RCC 7860 (cell line): ENCODE measurements at regions not wholly inside any gene's neighbourhood (a gene's known extent, or its start where the extent isn't known, plus 50 kb on each side); places are given as distances from the start of the nearest gene placed in this dataset.

Source experiments
- DNase-seq: peaks from one replicate; pipeline ENCODE4 v3.0.0-alpha.2; 2015; ENCODE audit warnings: low spot score
- FAIRE-seq: peaks from 2 replicates; lab custom pipeline; 2012; peaks lifted over from hg19 to GRCh38; lab: Jason Lieb, UNC

- no peak for FAIRE-seq
- DNase-seq = no peak
Observed at GRCh38 chr12:13691598-13691997, 289.8 kb downstream of the GRIN2B start.

- DNase-seq (no peak), FAIRE-seq (no peak)
Observed at GRCh38 chr12:13687633-13688032, 293.8 kb downstream of the GRIN2B start.

DNA sequence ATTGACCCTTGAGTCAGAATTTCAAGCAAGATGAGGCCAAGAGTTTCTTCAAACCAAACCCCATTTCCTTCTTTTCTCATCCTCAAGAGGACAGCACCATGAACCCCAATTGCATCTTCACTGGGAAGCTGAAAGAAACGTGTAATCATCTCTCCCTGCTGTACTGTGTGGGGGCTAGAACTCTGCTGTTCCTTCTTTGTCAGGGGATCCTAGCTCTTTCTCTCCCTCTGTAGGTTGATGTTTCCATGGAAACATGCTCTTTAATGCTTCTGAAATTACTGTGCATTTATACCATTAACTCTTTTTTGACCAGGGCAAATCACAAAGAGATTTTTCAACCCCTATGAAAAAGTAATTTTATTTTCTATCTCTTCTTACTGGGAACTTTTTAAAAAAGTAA lies 295.1 kb downstream of the GRIN2B start:
- no peak for DNase-seq
- FAIRE-seq = no peak

DNA sequence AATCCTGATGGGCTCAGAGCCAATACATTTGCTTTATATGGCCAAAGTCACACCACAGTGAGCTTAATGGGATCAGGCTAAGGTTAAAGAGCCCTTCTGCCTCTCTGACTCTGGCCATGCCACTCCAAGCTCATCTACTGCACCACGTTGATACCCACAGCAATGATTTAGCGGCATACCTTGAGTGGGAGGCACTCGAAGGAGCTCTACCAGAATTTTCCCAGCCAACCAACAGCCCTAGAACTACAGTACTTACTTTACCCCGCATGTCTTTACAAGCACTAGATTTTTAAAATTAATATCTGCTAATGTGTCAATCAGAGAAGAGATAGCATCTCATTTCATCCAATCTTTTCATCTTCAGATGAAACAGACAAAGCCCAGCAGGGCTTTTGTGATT lies 300.5 kb downstream of the GRIN2B start:
- no peak for FAIRE-seq
- no peak for DNase-seq

- FAIRE-seq (no peak), DNase-seq (no peak)
Observed at GRCh38 chr12:13676880-13677279, 304.5 kb downstream of the GRIN2B start.

DNA sequence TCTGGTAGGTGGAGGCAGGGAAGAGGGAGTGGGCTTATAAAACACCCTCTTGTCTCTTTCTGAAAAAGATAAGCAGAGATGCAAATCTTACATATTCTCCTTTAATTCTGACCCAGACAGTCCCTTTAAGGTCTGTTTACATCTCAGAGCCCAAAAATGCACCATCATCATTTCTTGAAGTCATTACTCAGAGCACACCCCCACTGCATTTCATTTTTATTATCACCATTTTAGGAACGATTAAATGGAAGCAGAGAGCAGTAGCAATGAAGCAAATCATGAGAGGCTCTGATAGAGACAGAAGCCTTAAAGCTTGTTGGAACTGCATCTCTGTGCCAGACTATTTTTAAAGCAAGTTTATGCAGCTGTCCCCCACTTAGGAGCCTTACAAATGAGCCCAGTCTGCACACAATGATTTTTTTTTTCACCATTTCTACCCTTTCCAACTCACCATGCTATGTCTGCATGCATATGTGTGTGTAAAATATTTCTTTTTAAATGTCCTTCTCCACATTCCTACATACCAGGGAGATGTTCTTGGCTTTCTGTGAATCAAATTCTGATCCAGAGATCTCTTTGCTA lies 311.0 kb downstream of the GRIN2B start:
- FAIRE-seq (no peak), DNase-seq (no peak)

- DNase-seq = no peak
- FAIRE-seq = no peak
Observed at GRCh38 chr12:13668880-13669279, 312.5 kb downstream of the GRIN2B start.

DNA sequence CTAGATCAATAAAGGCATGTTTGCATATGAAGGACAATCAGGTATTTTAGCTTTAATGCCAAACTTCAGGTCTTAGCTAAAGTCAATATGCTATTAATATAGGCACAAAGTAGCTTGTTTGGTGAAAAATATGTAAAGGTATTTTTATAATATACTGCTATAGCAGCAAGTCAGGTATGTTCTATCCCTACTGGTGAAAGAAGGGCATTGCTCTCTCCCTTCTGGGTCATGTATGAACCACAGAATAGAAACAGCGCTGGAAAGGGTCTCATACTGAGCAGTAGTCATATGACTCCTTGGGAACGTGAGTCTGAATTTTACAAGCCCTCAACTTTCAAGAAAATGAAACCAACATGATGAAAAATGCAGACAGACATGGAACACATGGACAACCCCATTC lies 314.6 kb downstream of the GRIN2B start:
- no peak for DNase-seq
- FAIRE-seq = no peak

DNA sequence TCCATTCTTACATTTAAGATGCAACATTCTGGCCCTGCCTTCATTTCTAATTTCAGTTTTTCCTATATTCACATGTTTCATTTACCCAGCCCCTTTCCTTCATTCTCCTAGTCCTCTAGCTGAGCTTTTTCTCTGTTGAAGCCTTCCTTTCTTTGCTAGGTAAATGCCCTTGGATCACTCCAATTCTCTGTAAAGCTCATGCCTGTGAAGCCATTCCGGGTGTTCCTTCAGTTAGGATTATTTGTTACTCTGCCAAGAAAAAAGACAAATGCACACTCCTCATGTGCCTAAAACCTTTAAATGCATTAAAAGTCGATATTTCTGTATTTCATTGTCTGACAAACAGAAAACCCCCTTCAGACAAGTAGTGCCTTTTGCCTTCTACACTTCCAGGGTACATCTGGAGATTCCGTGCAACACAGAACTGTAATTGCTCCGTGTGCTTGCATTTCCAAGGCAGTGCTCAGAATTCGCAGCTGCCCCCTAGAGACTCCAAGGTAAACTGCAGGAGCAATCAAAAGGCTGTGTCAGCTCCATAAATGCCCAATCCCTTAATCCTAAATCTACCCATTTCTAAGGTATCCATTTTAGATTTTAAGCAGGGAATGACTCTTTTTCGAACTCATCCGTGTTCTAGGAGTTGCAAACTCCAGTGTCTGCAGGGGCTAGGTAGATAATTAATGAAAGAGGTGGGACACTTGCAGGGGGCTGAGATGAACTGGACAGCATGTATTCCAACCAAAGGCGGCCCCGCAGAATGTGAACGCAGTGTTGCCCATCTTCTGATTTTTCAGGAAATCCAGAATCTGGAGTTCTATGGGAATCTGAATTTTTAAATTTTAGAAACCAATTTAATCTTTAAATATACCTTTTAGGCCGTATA lies 320.2 kb downstream of the GRIN2B start:
- no peak for FAIRE-seq
- no peak for DNase-seq

GRCh38 chr12:13654456-13654855 lies 326.9 kb downstream of the GRIN2B start:
- DNase-seq = no peak
- FAIRE-seq = no peak

DNA sequence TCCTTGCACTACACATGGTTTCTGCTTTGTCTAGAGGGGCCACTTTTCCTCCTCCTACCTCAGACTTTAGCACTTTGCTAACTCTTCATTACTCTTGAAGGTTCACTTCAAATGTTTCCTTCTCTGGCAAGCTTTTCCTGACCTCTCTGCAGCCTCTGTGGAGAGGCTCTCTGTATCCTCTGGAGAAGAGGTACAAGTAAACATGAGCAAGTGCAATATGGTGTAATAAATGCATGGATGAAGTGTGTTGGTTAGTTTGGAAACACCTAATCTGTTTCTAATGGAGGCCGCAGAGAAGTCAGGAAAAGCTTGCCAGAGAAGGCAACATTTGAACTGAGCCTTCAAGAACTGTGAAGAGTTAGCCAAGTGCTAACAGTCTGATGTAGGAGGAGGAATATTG lies 329.3 kb downstream of the GRIN2B start:
- no peak for FAIRE-seq
- no peak for DNase-seq

GRCh38 chr12:13635709-13636108 lies 345.7 kb downstream of the GRIN2B start:
- DNase-seq = no peak
- FAIRE-seq = no peak

DNA sequence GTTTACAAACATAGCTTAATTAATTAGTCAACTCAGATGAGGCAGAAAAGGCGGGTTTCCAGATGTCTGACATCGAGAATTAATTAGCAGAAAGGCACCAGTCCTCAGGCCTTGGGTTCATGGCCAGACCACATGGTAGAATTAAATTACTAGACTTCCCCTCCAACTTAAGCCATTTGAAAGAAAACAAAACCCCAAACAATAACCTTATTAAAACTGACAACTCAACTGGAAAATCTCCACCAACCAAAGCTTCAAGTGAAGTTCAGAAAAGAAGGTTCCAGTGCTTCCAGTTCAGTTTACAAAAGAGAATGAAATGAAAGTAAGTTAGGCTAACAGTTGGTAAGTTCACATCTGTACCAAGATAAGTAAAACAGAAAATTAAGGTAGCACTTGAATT lies 349.5 kb downstream of the GRIN2B start:
- DNase-seq (no peak), FAIRE-seq (no peak)

- FAIRE-seq (no peak), DNase-seq (no peak)
Observed at GRCh38 chr12:13630354-13630753, 351.0 kb downstream of the GRIN2B start.

- no peak for DNase-seq
- FAIRE-seq = no peak
Observed at GRCh38 chr12:13628067-13628466, 353.3 kb downstream of the GRIN2B start.

DNA sequence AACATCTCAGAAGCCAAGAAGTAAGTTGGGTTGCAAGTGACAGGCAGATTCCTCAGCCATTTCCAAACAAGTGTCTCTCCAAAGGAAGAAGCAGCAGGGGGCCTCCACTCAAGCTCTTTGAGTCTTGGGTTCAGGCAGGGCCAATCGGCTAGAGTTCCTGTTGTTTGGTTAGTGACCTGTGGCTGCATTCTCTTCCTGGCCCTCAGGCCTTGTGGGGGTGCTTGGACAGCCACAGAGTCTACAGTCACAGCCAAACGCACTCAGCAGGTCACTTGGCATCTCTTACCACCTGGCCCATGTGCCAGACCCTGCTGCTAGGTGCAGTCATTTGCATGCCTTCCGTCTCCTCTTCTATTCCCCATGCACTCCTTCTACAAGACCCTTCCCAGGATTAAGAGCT lies 353.9 kb downstream of the GRIN2B start:
- FAIRE-seq (no peak), DNase-seq (no peak)

DNA sequence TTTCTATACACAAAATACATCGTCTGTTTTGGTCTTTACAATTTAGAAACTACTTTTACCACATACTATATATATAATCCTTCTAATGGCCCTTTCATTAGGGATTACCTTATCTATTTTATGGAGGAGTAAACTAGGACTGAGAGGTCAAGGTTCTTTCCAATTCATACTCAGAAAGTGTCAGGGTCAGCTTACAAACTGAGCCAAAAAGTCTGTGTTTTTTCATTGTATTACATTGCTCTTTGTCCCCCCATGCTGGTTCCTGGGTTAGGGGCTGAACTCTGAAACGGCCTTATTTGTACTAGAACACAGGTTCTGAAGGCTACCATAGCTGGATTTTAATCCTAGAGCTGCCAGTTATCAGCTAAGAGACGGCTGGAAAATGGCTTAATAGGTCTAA lies 368.1 kb downstream of the GRIN2B start:
- DNase-seq (no peak), FAIRE-seq (no peak)

GRCh38 chr12:13609894-13610679 lies 371.3 kb downstream of the GRIN2B start:
- DNase-seq = no peak
- no peak for FAIRE-seq

GRCh38 chr12:13606290-13606689 lies 375.1 kb downstream of the GRIN2B start:
- DNase-seq = no peak
- FAIRE-seq = no peak

DNA sequence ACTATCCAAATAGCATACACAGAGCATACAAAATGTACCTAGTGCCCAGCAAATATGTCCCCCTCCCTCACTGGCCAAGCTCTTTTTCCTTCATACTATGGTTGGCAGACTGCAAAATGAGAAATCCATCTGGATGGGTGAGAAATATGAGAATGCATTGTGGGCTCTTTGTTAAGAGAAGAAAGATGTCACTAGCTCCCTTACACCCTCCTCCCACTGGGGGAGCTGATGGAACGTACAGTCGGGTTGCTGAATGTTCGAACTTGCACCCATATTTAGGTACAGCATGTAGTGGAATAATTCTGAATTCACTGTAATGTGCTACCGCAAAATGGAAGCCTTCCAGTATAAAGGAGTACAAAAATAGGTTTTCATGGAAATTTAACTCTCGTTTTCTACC lies 377.4 kb downstream of the GRIN2B start:
- FAIRE-seq = no peak
- no peak for DNase-seq

DNA sequence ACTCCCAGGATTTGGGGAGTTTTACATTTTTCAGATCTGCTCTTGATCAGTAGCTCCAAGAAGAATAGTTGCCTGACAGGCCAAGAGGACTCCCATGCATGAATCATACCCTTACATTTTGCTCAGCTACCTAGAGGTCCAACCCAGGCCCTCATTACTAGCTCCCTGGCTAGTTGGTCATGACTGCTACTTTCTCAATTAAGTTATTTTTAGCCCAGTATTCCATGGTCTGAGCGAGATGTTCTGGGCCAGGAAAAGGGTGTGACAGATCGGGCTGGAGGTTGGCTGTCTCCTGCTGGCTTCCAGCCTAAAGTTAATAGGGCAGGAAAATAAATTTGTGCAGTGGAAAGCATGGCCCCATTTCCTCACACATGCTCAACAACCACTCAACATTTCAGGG lies 379.2 kb downstream of the GRIN2B start:
- FAIRE-seq (no peak), DNase-seq (no peak)

- FAIRE-seq = no peak
- no peak for DNase-seq
Observed at GRCh38 chr12:13599176-13599575, 382.2 kb downstream of the GRIN2B start.
